OCI-LY7 (cell line): ENCODE measurements at regions not wholly inside any gene's neighbourhood (a gene's known extent, or its start where the extent isn't known, plus 50 kb on each side); places are given as distances from the start of the nearest gene placed in this dataset.
"Not testable (repeated sequence)": the region's sequence is repeated elsewhere in the genome, so short reads cannot be mapped to it uniquely, and the experiment has no call there.

Experiments
- EZH2phosphoT487 ChIP-seq: fragments of 200-600 bp; sonication (generic); IDR thresholded peaks from 2 replicates; pipeline ENCODE4 v1.6.1; 2018; ENCODE audit warnings: low read depth, borderline replicate concordance, mild to moderate bottlenecking, mixed run types, antibody characterized with exemption, low read length, moderate library complexity, mixed read lengths
- TF ChIP-seq, protein P1 (sequence below): fragments of 200-600 bp; sonication (generic); conservative IDR thresholded peaks from 2 replicates; pipeline ENCODE4 v1.5.1; 2014; ENCODE audit warnings: mild to moderate bottlenecking, antibody characterized with exemption, low read length, moderate library complexity, mixed read lengths

DNA sequence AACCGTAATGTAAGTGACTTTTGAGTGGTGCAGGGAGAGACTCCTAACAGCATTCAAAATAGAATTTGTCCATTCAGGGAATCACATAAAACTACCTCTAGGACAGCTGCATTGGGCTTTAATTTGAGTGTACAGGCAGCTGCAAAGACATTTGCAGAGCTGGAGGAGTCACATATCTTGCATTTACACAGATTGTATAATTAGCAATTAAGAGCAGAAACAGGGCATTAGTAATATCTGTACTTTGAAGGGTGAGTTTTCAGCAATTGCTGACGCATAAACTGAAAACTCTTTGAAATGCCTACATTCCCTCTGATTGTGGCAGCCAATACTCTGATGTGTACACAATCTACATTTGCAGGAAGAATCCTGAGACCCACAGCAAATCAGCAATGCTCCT, 245.6 kb downstream of the UBE2NL start:
- TF ChIP-seq, protein P1, sequence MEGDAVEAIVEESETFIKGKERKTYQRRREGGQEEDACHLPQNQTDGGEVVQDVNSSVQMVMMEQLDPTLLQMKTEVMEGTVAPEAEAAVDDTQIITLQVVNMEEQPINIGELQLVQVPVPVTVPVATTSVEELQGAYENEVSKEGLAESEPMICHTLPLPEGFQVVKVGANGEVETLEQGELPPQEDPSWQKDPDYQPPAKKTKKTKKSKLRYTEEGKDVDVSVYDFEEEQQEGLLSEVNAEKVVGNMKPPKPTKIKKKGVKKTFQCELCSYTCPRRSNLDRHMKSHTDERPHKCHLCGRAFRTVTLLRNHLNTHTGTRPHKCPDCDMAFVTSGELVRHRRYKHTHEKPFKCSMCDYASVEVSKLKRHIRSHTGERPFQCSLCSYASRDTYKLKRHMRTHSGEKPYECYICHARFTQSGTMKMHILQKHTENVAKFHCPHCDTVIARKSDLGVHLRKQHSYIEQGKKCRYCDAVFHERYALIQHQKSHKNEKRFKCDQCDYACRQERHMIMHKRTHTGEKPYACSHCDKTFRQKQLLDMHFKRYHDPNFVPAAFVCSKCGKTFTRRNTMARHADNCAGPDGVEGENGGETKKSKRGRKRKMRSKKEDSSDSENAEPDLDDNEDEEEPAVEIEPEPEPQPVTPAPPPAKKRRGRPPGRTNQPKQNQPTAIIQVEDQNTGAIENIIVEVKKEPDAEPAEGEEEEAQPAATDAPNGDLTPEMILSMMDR = not testable (repeated sequence)
- not testable (repeated sequence) for TF ChIP-seq EZH2phosphoT487
